Spleen (tissue), 7 donors: ENCODE measurements at regions not wholly inside any gene's neighbourhood (a gene's known extent, or its start where the extent isn't known, plus 50 kb on each side); places are given as distances from the start of the nearest gene placed in this dataset.

Experiments used
- CTCF ChIP-seq, 11 experiments: fragments of 200-600 bp in 7 of 11; fragments of 450-650 bp in 4 of 11; sonication (generic) in 4 of 11; IDR thresholded peaks in 8 of 11; conservative IDR thresholded peaks in 3 of 11; 1 replicate in 7 of 11; 2 replicates in 4 of 11; pipeline versions ENCODE4 v1.4.0 to v1.8.0; 2016 to 2021; ENCODE audit warnings: antibody characterized with exemption in 11 of 11, inconsistent platforms in 4 of 11, mild to moderate bottlenecking in 1 of 11
- POLR2A ChIP-seq, 3 donors: fragments of 450-650 bp; IDR thresholded peaks; one replicate each; pipeline ENCODE4 v1.5.1; 2017; ENCODE audit warnings: antibody characterized with exemption in 3 of 3, mild to moderate bottlenecking in 1 of 3
- donor health status: DM: no; HTN: no; CAD: no; lungs with moderate emphysema.
- donor health status: DM: no; HTN: no; CAD: no.
- donor health status: DM: no; HTN: no; CAD: no.

GRCh38 chr6:144597511-144597910, 312.4 kb downstream of the UTRN start:
- no peak for TF ChIP-seq CTCF (IDR thresholded peaks at IDR 0.05 in 8 of 11, conservative IDR thresholded peaks at IDR 0.05 in 3 of 11)
- TF ChIP-seq POLR2A (IDR thresholded peaks at IDR 0.05): no peak
